Fibroblast of pulmonary artery (primary cell): ENCODE measurements at regions not wholly inside any gene's neighbourhood (a gene's known extent, or its start where the extent isn't known, plus 50 kb on each side); places are given as distances from the start of the nearest gene placed in this dataset.
A peak's percentile ranks its signal among the peaks of the same experiment; 100 is the strongest.

Experiments
- DNase-seq: peaks from one replicate; pipeline ENCODE4 v3.0.0-alpha.2; 2010; ENCODE audit warnings: low read depth
- H3K4me3 ChIP-seq: replicated peaks from 2 replicates; pipeline ENCODE4 v1.5.1; 2011; ENCODE audit warnings: low read depth, mild to moderate bottlenecking, control low read depth, low read length, moderate library complexity
- CTCF ChIP-seq: IDR thresholded peaks from 2 replicates; pipeline ENCODE4 v1.5.1; 2011; ENCODE audit warnings: mild to moderate bottlenecking, control low read depth, low read length, inconsistent platforms; ENCODE audit errors: missing control alignments

GRCh38 chrX:10062980-10063379 lies 93.8 kb upstream of the CLCN4 start:
- no peak for TF ChIP-seq CTCF
- H3K4me3 ChIP-seq: no peak overlapping the region
- DNase-seq: no peak

- TF ChIP-seq CTCF: no peak
- no peak for DNase-seq
Observed at GRCh38 chrX:10064736-10065135, 92.0 kb upstream of the CLCN4 start.

GRCh38 chrX:10070714-10071436 lies 85.9 kb upstream of the CLCN4 start:
- no peak overlapping the region for H3K4me3 ChIP-seq
- DNase-seq: no peak
- no peak for TF ChIP-seq CTCF

More at GRCh38 chrX:10064736-10065135, 92.0 kb upstream of the CLCN4 start:
- H3K4me3 ChIP-seq: no peak overlapping the region

- peak; percentile 14 for DNase-seq
- TF ChIP-seq CTCF: no peak
- H3K4me3 ChIP-seq: no peak overlapping the region
Observed at GRCh38 chrX:10071451-10072144, 85.2 kb upstream of the CLCN4 start.

GRCh38 chrX:10072786-10073568 lies 83.8 kb upstream of the CLCN4 start:
- TF ChIP-seq CTCF: no peak
- H3K4me3 ChIP-seq: no peak overlapping the region
- DNase-seq: no peak

GRCh38 chrX:10073671-10074070 lies 83.1 kb upstream of the CLCN4 start:
- no peak for DNase-seq
- H3K4me3 ChIP-seq: no peak overlapping the region

More at GRCh38 chrX:10073671-10074070, 83.1 kb upstream of the CLCN4 start:
- no peak for TF ChIP-seq CTCF
